Erythroblast (primary cell): ENCODE measurements at regions not wholly inside any gene's neighbourhood (a gene's known extent, or its start where the extent isn't known, plus 50 kb on each side); places are given as distances from the start of the nearest gene placed in this dataset.

ENCODE experiments used
- GATA1 ChIP-seq: IDR thresholded peaks from 2 replicates; pipeline ENCODE4 v1.6.1; 2011; ENCODE audit warnings: low read depth, mild to moderate bottlenecking, control low read depth, low read length, moderate library complexity
- POLR2A ChIP-seq: IDR thresholded peaks from 2 replicates; pipeline ENCODE4 v1.6.1; 2011; ENCODE audit warnings: mild to moderate bottlenecking, low read length

DNA sequence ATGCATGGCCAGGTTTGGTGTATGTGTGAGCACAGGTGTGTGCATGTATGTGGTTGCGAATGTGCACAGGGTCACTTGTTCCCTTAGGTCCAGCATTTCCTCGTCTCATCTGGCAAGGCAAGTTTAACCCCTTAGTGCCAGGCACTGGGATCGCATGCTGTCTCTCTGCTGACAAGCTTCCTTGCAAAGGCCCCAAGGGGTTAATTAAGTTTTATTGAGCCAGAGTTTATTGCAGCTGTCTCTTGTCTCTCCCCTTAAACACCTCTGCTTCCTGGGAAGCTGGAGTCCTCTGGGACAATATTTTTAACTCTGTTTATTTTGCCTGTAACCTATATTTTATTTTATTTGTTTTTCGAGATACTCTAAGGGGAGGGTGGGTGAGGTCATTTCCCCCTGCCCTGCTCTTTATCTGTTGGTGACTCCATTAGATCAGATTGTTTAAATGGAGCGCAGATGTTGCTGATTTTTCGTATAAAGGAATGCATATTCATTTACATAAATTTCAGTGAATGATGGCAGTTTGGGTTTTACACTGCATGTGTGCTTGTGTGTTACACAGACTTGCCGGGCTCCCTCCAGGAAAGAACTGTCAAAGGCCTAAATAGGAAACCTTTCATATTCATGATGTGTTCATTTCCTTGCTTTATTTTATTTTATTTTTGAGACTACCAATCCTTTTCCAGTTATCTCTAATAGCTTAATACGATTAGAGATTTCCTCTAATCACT lies 99.7 kb downstream of the CBLN1 start:
- TF ChIP-seq POLR2A (no peak), GATA1 (no peak)
